Calu3 (cell line): ENCODE measurements at regions not wholly inside any gene's neighbourhood (a gene's known extent, or its start where the extent isn't known, plus 50 kb on each side); places are given as distances from the start of the nearest gene placed in this dataset.
"Not testable (repeated sequence)": the region's sequence is repeated elsewhere in the genome, so short reads cannot be mapped to it uniquely, and the experiment has no call there.

Source experiments
- BruUV-seq: library from RNA; stranded (reverse); fragments of 400-500 nt; replicated peaks from 2 replicates; lab custom pipeline; 2021; lab: Mats Ljungman, UMichigan
- CTCF ChIA-PET: fragments of 300-600 bp; sonication (Branson Sonifier 250); formaldehyde crosslinking; loops from one replicate; lab custom pipeline; 2022; ENCODE audit warnings: antibody characterized with exemption; lab: Charles Lee
- DNase-seq: peaks from one replicate; pipeline ENCODE4 v3.0.0; 2022
- H3K27ac Mint-ChIP-seq: one replicate; pipeline ENCODE4 v1.8.0; 2022; ENCODE audit warnings: mixed read lengths; ENCODE audit not compliant: unreplicated experiment
- H3K27me3 Mint-ChIP-seq: one replicate; pipeline ENCODE4 v1.8.0; 2022; ENCODE audit warnings: mixed read lengths; ENCODE audit not compliant: unreplicated experiment
- H3K36me3 Mint-ChIP-seq: one replicate; pipeline ENCODE4 v1.8.0; 2022; ENCODE audit warnings: mild to moderate bottlenecking, moderate library complexity, mixed read lengths; ENCODE audit not compliant: insufficient read depth, unreplicated experiment
- H3K4me1 Mint-ChIP-seq: one replicate; pipeline ENCODE4 v1.8.0; 2022; ENCODE audit warnings: mild to moderate bottlenecking, low read depth, mixed read lengths; ENCODE audit not compliant: unreplicated experiment
- H3K4me3 Mint-ChIP-seq: one replicate; pipeline ENCODE4 v1.8.0; 2022; ENCODE audit warnings: mild to moderate bottlenecking, low read depth, moderate library complexity, mixed read lengths; ENCODE audit not compliant: unreplicated experiment
- H3K9me3 Mint-ChIP-seq: one replicate; pipeline ENCODE4 v1.8.0; 2022; ENCODE audit warnings: low read depth, mixed read lengths; ENCODE audit not compliant: unreplicated experiment
- CTCF ChIP-seq: fragments of 200-600 bp; IDR thresholded peaks from one replicate; pipeline ENCODE4 v1.8.0; 2022; ENCODE audit warnings: antibody characterized with exemption; ENCODE audit not compliant: unreplicated experiment
- intact Hi-C: fragments of 100-400 bp; cut with micrococcal nuclease; formaldehyde crosslinking; loops from one replicate; pipeline ENCODE4 v1.10.0; 2022; ENCODE audit not compliant: unreplicated experiment

GRCh38 chr3:86838927-86839326 is 152.0 kb downstream of the VGLL3 start:
- CTCF ChIA-PET = no interaction called here

GRCh38 chr3:86837871-86838270 is 153.1 kb downstream of the VGLL3 start:
- no peaks in the 10 kb centered on the region for H3K9me3 Mint-ChIP-seq
- no TSS peak for BruUV-seq
- CTCF ChIA-PET = no interaction called here
- no peak for DNase-seq
- H3K36me3 Mint-ChIP-seq = no peaks in the 10 kb centered on the region
- no peak for TF ChIP-seq CTCF
- no peak overlapping the region for H3K4me3 Mint-ChIP-seq
- H3K27ac Mint-ChIP-seq = no peak overlapping the region
- H3K4me1 Mint-ChIP-seq = no peaks in the 10 kb centered on the region
- intact Hi-C loops = no loop called here
- H3K27me3 Mint-ChIP-seq = no peaks in the 10 kb centered on the region

More at GRCh38 chr3:86838927-86839326, 152.0 kb downstream of the VGLL3 start:
- Mint-ChIP-seq H3K4me1 (no peaks in the 10 kb centered on the region), H3K9me3 (no peaks in the 10 kb centered on the region), H3K36me3 (no peaks in the 10 kb centered on the region), H3K27ac (no peak overlapping the region), H3K4me3 (no peak overlapping the region), H3K27me3 (no peaks in the 10 kb centered on the region)
- intact Hi-C loops = no loop called here
- TF ChIP-seq CTCF = no peak
- no peak for DNase-seq
- BruUV-seq = no TSS peak

- intact Hi-C loops = no loop called here
- BruUV-seq = no TSS peak
- Mint-ChIP-seq H3K27me3 (no peaks in the 10 kb centered on the region), H3K4me3 (no peak overlapping the region), H3K4me1 (no peaks in the 10 kb centered on the region), H3K9me3 (peaks cover 3% of the 10 kb centered on the region), H3K27ac (no peak overlapping the region), H3K36me3 (no peaks in the 10 kb centered on the region)
- no peak for TF ChIP-seq CTCF
- CTCF ChIA-PET = no interaction called here
- DNase-seq = no peak
Measured at GRCh38 chr3:86830566-86830965, 160.4 kb downstream of the VGLL3 start.

GRCh38 chr3:86828751-86829150 is 162.2 kb downstream of the VGLL3 start:
- H3K36me3 Mint-ChIP-seq = no peaks in the 10 kb centered on the region
- no TSS peak for BruUV-seq
- no peak overlapping the region for H3K4me3 Mint-ChIP-seq
- no peak for TF ChIP-seq CTCF
- H3K9me3 Mint-ChIP-seq = peaks cover 3% of the 10 kb centered on the region
- DNase-seq = no peak
- intact Hi-C loops = no loop called here
- CTCF ChIA-PET = no interaction called here
- no peak overlapping the region for H3K27ac Mint-ChIP-seq
- H3K4me1 Mint-ChIP-seq = no peaks in the 10 kb centered on the region
- no peaks in the 10 kb centered on the region for H3K27me3 Mint-ChIP-seq

- not testable (repeated sequence) for H3K4me1 Mint-ChIP-seq, BruUV-seq
Measured at GRCh38 chr3:86827582-86827981, 163.4 kb downstream of the VGLL3 start.

More at GRCh38 chr3:86827582-86827981, 163.4 kb downstream of the VGLL3 start:
- H3K27me3 Mint-ChIP-seq, intact Hi-C loops, H3K36me3 Mint-ChIP-seq, H3K9me3 Mint-ChIP-seq, H3K27ac Mint-ChIP-seq, DNase-seq, H3K4me3 Mint-ChIP-seq, CTCF ChIA-PET: not testable (repeated sequence)
